ENCODE measurements at regions not wholly inside any gene's neighbourhood (a gene's known extent, or its start where the extent isn't known, plus 50 kb on each side); places are given as distances from the start of the nearest gene placed in this dataset.

DNA sequence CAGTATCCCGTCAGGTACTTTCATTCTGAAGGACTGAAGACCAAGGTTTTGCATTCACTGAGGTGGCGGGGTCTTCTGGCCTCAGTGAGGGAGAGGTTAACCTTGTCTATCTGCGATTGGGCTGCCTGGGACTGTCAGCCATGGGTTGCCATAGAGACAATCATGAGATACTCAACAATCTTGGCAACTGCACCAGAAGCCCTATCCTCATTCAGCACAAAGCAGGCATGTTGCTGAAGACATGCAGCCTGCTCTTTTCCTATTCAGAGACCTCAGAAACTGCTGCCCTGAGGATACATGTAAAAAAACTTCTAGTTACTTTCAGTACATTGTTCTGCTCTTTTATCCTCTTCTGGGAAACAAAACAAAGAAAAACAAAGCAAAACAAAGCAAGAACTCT lies 146.3 kb upstream of the PIRT start:
- ChIA-PET POLR2A (no interaction called here), CTCF (no interaction called here)
- Histone ChIP-seq H3K4me2 (ENCODE audit: insufficient read depth, low read length) (no peak overlapping the region), H3K4me3 (replicated peaks in 1 of 3; ENCODE audit: insufficient read depth in 1 of 3, low read depth in 1 of 3, low read length in 3 of 3) (no peak overlapping the region), H3K9me3 (replicated peaks; ENCODE audit: control insufficient read depth, insufficient read depth, low read length) (peaks cover 4% of the 10 kb centered on the region), H3K27me3 (ENCODE audit: control insufficient read depth in 2 of 2, insufficient read depth in 2 of 2, low read length in 2 of 2) (no peaks in the 10 kb centered on the region), H3K79me2 (ENCODE audit: control insufficient read depth, insufficient read depth, low read length) (no peaks in the 10 kb centered on the region), H3K9me1 (replicated peaks; ENCODE audit: control insufficient read depth, extremely low read depth, insufficient read depth, low read length) (no peaks in the 10 kb centered on the region), H3K27ac (ENCODE audit: insufficient read depth, low read depth, low read length) (no peak overlapping the region), H3K36me3 (ENCODE audit: control insufficient read depth in 2 of 2, extremely low read depth in 1 of 2, insufficient read depth in 2 of 2, low read length in 2 of 2) (no peaks in the 10 kb centered on the region), H2AFZ (ENCODE audit: low read depth, low read length) (no peak overlapping the region), H3K4me1 (ENCODE audit: control insufficient read depth, extremely low read depth, insufficient read depth, low read length) (no peaks in the 10 kb centered on the region), H3K9ac (replicated peaks; ENCODE audit: extremely low read depth, insufficient read depth, low read length) (no peak overlapping the region), H4K20me1 (replicated peaks; ENCODE audit: control insufficient read depth, extremely low read depth, insufficient read depth, low read length) (no peaks in the 10 kb centered on the region)
- BruUV-seq (replicated peaks) = no TSS peak
- dilution Hi-C loops (cut with MboI; ENCODE audit: extremely low pct_ligation_motif_present, low sequenced_read_pairs) = no loop called here
- TF ChIP-seq EZH2 (IDR thresholded peaks at IDR 0.05; ENCODE audit: borderline replicate concordance, low read depth, low read length, severe bottlenecking) (no peak), POLR2A (IDR thresholded peaks at IDR 0.05; ENCODE audit: low read depth, low read length) (no peak), POLR2AphosphoS5 (IDR thresholded peaks at IDR 0.05; ENCODE audit: insufficient read depth, low read depth, low read length) (no peak), FOS (IDR thresholded peaks at IDR 0.05; ENCODE audit: borderline replicate concordance, insufficient read depth, low read length) (no peak), GATA2 (IDR thresholded peaks at IDR 0.05; ENCODE audit: insufficient read depth, insufficient read length, low read depth, low read length) (no peak), MYC (IDR thresholded peaks at IDR 0.05; ENCODE audit: low read depth, low read length) (no peak), JUN (IDR thresholded peaks at IDR 0.05; ENCODE audit: borderline replicate concordance, insufficient read depth, insufficient read length, low read depth) (no peak)
- TF ChIP-seq, protein P1, sequence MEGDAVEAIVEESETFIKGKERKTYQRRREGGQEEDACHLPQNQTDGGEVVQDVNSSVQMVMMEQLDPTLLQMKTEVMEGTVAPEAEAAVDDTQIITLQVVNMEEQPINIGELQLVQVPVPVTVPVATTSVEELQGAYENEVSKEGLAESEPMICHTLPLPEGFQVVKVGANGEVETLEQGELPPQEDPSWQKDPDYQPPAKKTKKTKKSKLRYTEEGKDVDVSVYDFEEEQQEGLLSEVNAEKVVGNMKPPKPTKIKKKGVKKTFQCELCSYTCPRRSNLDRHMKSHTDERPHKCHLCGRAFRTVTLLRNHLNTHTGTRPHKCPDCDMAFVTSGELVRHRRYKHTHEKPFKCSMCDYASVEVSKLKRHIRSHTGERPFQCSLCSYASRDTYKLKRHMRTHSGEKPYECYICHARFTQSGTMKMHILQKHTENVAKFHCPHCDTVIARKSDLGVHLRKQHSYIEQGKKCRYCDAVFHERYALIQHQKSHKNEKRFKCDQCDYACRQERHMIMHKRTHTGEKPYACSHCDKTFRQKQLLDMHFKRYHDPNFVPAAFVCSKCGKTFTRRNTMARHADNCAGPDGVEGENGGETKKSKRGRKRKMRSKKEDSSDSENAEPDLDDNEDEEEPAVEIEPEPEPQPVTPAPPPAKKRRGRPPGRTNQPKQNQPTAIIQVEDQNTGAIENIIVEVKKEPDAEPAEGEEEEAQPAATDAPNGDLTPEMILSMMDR (IDR thresholded peaks at IDR 0.05; ENCODE audit: extremely low read depth in 1 of 2, insufficient read depth in 1 of 2, low read depth in 1 of 2, low read length in 2 of 2) = no peak
- TF ChIP-seq, protein P2, sequence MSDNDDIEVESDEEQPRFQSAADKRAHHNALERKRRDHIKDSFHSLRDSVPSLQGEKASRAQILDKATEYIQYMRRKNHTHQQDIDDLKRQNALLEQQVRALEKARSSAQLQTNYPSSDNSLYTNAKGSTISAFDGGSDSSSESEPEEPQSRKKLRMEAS (IDR thresholded peaks at IDR 0.05; ENCODE audit: insufficient read depth, insufficient read length) = no peak
- intact Hi-C loops (cut with micrococcal nuclease) = no loop called here
- DNase-seq (ENCODE audit: low read depth, low spot score) (no peak), FAIRE-seq (no peak)
